ENCODE measurements at regions not wholly inside any gene's neighbourhood (a gene's known extent, or its start where the extent isn't known, plus 50 kb on each side); places are given as distances from the start of the nearest gene placed in this dataset.

GRCh38 chr6:119848696-119849095 lies 499.1 kb upstream of the MAN1A1 start:
- H3K27me3 ChIP-seq: no peaks in the 10 kb centered on the region
- no peaks in the 10 kb centered on the region for H3K9me3 ChIP-seq
- DNase-seq: no peak
- no peaks in the 10 kb centered on the region for H3K4me1 ChIP-seq
- 75 to 79% (median 76%) methylated on average over 2 of the region's 2 CpGs for WGBS, 4 donors
- TF ChIP-seq CTCF (IDR thresholded peaks at IDR 0.05) (no peak), POLR2A (IDR thresholded peaks at IDR 0.05) (no peak)
- no peaks in the 10 kb centered on the region for H3K36me3 ChIP-seq
- ATAC-seq: no peak
- intact Hi-C loops (cut with DNase I): no loop called here
- no peak overlapping the region for H3K4me3 ChIP-seq
- H3K27ac ChIP-seq: no peak overlapping the region

- Histone ChIP-seq H3K9me3 (peaks cover 0 to 17% (median 3%) of the 10 kb centered on the region in 12 donors), H3K27me3 (no peaks in the 10 kb centered on the region), H3K4me3 (no peak overlapping the region), H3K4me1 (no peaks in the 10 kb centered on the region), H3K27ac (no peak overlapping the region), H3K36me3 (no peaks in the 10 kb centered on the region)
- intact Hi-C loops (cut with DNase I): no loop called here
- TF ChIP-seq POLR2A (IDR thresholded peaks at IDR 0.05) (no peak), CTCF (IDR thresholded peaks at IDR 0.05) (no peak)
- no peak for DNase-seq
- ATAC-seq: no peak
- WGBS, 4 donors: 48 to 76% (median 59%) methylated on average over 1 of the region's 1 CpG
Measured at GRCh38 chr6:119845161-119845560, 495.6 kb upstream of the MAN1A1 start.

GRCh38 chr6:119844387-119844786 lies 494.8 kb upstream of the MAN1A1 start:
- 5 to 38% (median 28%) methylated on average over 2 of the region's 2 CpGs for WGBS, 4 donors

GRCh38 chr6:119842191-119842590 lies 492.6 kb upstream of the MAN1A1 start:
- Histone ChIP-seq H3K9me3 (peaks cover 0 to 21% (median 3%) of the 10 kb centered on the region in 12 donors), H3K27me3 (no peaks in the 10 kb centered on the region), H3K27ac (no peak overlapping the region), H3K36me3 (no peaks in the 10 kb centered on the region), H3K4me3 (no peak overlapping the region), H3K4me1 (no peaks in the 10 kb centered on the region)
- no peak for ATAC-seq
- intact Hi-C loops (cut with DNase I): no loop called here
- TF ChIP-seq POLR2A (IDR thresholded peaks at IDR 0.05) (no peak), CTCF (IDR thresholded peaks at IDR 0.05) (no peak)
- peak in 1 of 5 donors; percentile 50 for DNase-seq
- 61 to 96% (median 77%) methylated on average over 3 of the region's 3 CpGs for WGBS, 4 donors

More at GRCh38 chr6:119844387-119844786, 494.8 kb upstream of the MAN1A1 start:
- intact Hi-C loops (cut with DNase I): no loop called here
- TF ChIP-seq CTCF (IDR thresholded peaks at IDR 0.05): no peak
- no peak for TF ChIP-seq POLR2A (IDR thresholded peaks at IDR 0.05)
- Histone ChIP-seq H3K4me3 (no peak overlapping the region), H3K36me3 (no peaks in the 10 kb centered on the region), H3K27me3 (no peaks in the 10 kb centered on the region), H3K27ac (no peak overlapping the region), H3K9me3 (peaks cover 0 to 21% (median 3%) of the 10 kb centered on the region in 12 donors), H3K4me1 (no peaks in the 10 kb centered on the region)
- DNase-seq (no peak), ATAC-seq (no peak)

Measured in heart left ventricle (tissue), 16 donors.